ENCODE measurements at regions not wholly inside any gene's neighbourhood (a gene's known extent, or its start where the extent isn't known, plus 50 kb on each side); places are given as distances from the start of the nearest gene placed in this dataset.

- WGBS, 2 donors (ENCODE audit: low coverage in 1 of 2) = 17% methylated on average over 1 of the region's 1 CpG
- Histone ChIP-seq H3K4me3 (no peak overlapping the region), H3K36me3 (no peaks in the 10 kb centered on the region), H3K27ac (no peak overlapping the region), H3K27me3 (no peaks in the 10 kb centered on the region), H3K9me3 (no peaks in the 10 kb centered on the region), H3K4me1 (no peaks in the 10 kb centered on the region)
- no peak for TF ChIP-seq EP300 (IDR thresholded peaks at IDR 0.05)
- TF ChIP-seq POLR2AphosphoS5 (IDR thresholded peaks at IDR 0.05) = no peak
- TF ChIP-seq POLR2A (IDR thresholded peaks at IDR 0.05) = no peak
- TF ChIP-seq CTCF (IDR thresholded peaks at IDR 0.05) = no peak
- no peak for ATAC-seq
Measured at GRCh38 chr6:119979862-119980261, 630.3 kb upstream of the MAN1A1 start.

GRCh38 chr6:119978274-119978889 lies 628.8 kb upstream of the MAN1A1 start:
- Histone ChIP-seq H3K36me3 (no peaks in the 10 kb centered on the region), H3K27ac (no peak overlapping the region)
- ATAC-seq = no peak

GRCh38 chr6:119974430-119975159 lies 625.0 kb upstream of the MAN1A1 start:
- Histone ChIP-seq H3K9me3 (no peaks in the 10 kb centered on the region), H3K27ac (no peak overlapping the region), H3K36me3 (no peaks in the 10 kb centered on the region), H3K4me3 (no peak overlapping the region), H3K27me3 (no peaks in the 10 kb centered on the region), H3K4me1 (no peaks in the 10 kb centered on the region)
- no peak for ATAC-seq
- TF ChIP-seq EP300 (IDR thresholded peaks at IDR 0.05) (no peak), POLR2A (IDR thresholded peaks at IDR 0.05) (no peak), CTCF (IDR thresholded peaks at IDR 0.05) (no peak), POLR2AphosphoS5 (IDR thresholded peaks at IDR 0.05) (no peak)
- WGBS, 2 donors (ENCODE audit: low coverage in 1 of 2) = 90 to 91% methylated on average over 3 to 6 of the region's 6 CpGs

More at GRCh38 chr6:119978274-119978889, 628.8 kb upstream of the MAN1A1 start:
- no peaks in the 10 kb centered on the region for H3K27me3 ChIP-seq
- TF ChIP-seq CTCF (IDR thresholded peaks at IDR 0.05) (peak in 2 of 4 experiments; percentile 42 to 48), EP300 (IDR thresholded peaks at IDR 0.05) (no peak), POLR2AphosphoS5 (IDR thresholded peaks at IDR 0.05) (no peak), POLR2A (IDR thresholded peaks at IDR 0.05) (no peak)
- 79 to 92% methylated on average over 2 of the region's 2 CpGs for WGBS, 2 donors (ENCODE audit: low coverage in 1 of 2)
- H3K9me3 ChIP-seq = no peaks in the 10 kb centered on the region
- no peaks in the 10 kb centered on the region for H3K4me1 ChIP-seq
- H3K4me3 ChIP-seq = no peak overlapping the region

GRCh38 chr6:119966484-119966883 lies 616.9 kb upstream of the MAN1A1 start:
- ATAC-seq = no peak

More at GRCh38 chr6:119966484-119966883, 616.9 kb upstream of the MAN1A1 start:
- H3K9me3 ChIP-seq = no peaks in the 10 kb centered on the region
- no peak overlapping the region for H3K27ac ChIP-seq
- H3K4me3 ChIP-seq = no peak overlapping the region
- H3K27me3 ChIP-seq = no peaks in the 10 kb centered on the region
- no peaks in the 10 kb centered on the region for H3K4me1 ChIP-seq
- 88 to 89% methylated on average over 5 to 7 of the region's 8 CpGs for WGBS, 2 donors (ENCODE audit: low coverage in 1 of 2)
- TF ChIP-seq POLR2AphosphoS5 (IDR thresholded peaks at IDR 0.05) (no peak), POLR2A (IDR thresholded peaks at IDR 0.05) (no peak), CTCF (IDR thresholded peaks at IDR 0.05) (no peak), EP300 (IDR thresholded peaks at IDR 0.05) (no peak)
- H3K36me3 ChIP-seq = no peaks in the 10 kb centered on the region

All from gastroesophageal sphincter (tissue), 4 donors.